ENCODE measurements at regions not wholly inside any gene's neighbourhood (a gene's known extent, or its start where the extent isn't known, plus 50 kb on each side); places are given as distances from the start of the nearest gene placed in this dataset.

GRCh38 chr15:53110999-53111398 lies 320.9 kb upstream of the ONECUT1 start:
- TF ChIP-seq CTCF (IDR thresholded peaks at IDR 0.05; ENCODE audit: insufficient read depth, low read length), result no peak
- TF ChIP-seq REST (IDR thresholded peaks at IDR 0.05; ENCODE audit: insufficient replicate concordance, low read depth), result no peak
- no peak for TF ChIP-seq POLR2AphosphoS5 (IDR thresholded peaks at IDR 0.05; ENCODE audit: low read depth)
- TF ChIP-seq SPI1 (IDR thresholded peaks at IDR 0.05; ENCODE audit: borderline replicate concordance, low read depth), result no peak
- no peak for TF ChIP-seq GABPA (IDR thresholded peaks at IDR 0.05; ENCODE audit: low read depth)

Measured in HL-60 (cell line).